H1 (cell line): ENCODE measurements at regions not wholly inside any gene's neighbourhood (a gene's known extent, or its start where the extent isn't known, plus 50 kb on each side); places are given as distances from the start of the nearest gene placed in this dataset.

Experiments used
- CTCF ChIP-seq, 3 experiments: IDR thresholded peaks; 1 replicate in 2 of 3; 2 replicates in 1 of 3; pipeline versions ENCODE4 v1.5.1 to v1.6.1; 2011; ENCODE audit warnings: low read length in 3 of 3, mild to moderate bottlenecking in 3 of 3, inconsistent platforms in 2 of 3, low read depth in 1 of 3, moderate library complexity in 1 of 3; ENCODE audit not compliant: insufficient read depth in 1 of 3; ENCODE audit errors: control extremely low read depth in 1 of 3
- EGR1 ChIP-seq: IDR thresholded peaks from 2 replicates; pipeline ENCODE4 v1.6.1; 2011; ENCODE audit warnings: low read depth, low read length, borderline replicate concordance
- KDM1A ChIP-seq: fragments of 200-600, 300-600 bp; sonication (generic); IDR thresholded peaks from 2 replicates; pipeline ENCODE4 v1.7.1; 2016; ENCODE audit warnings: mild to moderate bottlenecking, low read length, borderline replicate concordance

- TF ChIP-seq KDM1A (no peak), CTCF (IDR thresholded peaks at IDR 0.05; ENCODE audit: control extremely low read depth in 1 of 3, insufficient read depth in 1 of 3, low read depth in 1 of 3, low read length in 3 of 3) (no peak), EGR1 (no peak)
Measured at GRCh38 chr11:70631624-70632047, 233.3 kb downstream of the CTTN start.
